Chondrocyte (in vitro differentiated cells): ENCODE measurements at regions not wholly inside any gene's neighbourhood (a gene's known extent, or its start where the extent isn't known, plus 50 kb on each side); places are given as distances from the start of the nearest gene placed in this dataset.

Source experiments
- DNase-seq: peaks from one replicate; pipeline ENCODE4 v3.0.0; 2021; ENCODE audit warnings: mixed read lengths, low spot score
- H3K27ac Mint-ChIP-seq: one replicate; pipeline ENCODE4 v1.8.0; 2021; ENCODE audit warnings: mild to moderate bottlenecking, moderate library complexity, mixed read lengths; ENCODE audit not compliant: unreplicated experiment
- H3K27me3 Mint-ChIP-seq: 2 replicates; pipeline ENCODE4 v1.8.0; 2021; ENCODE audit warnings: low read depth, mixed read lengths
- H3K36me3 Mint-ChIP-seq: 2 replicates; pipeline ENCODE4 v1.8.0; 2021; ENCODE audit warnings: low read depth, mixed read lengths
- H3K4me1 Mint-ChIP-seq: 2 replicates; pipeline ENCODE4 v1.8.0; 2021; ENCODE audit warnings: low read depth, mild to moderate bottlenecking, mixed read lengths
- H3K4me3 Mint-ChIP-seq: one replicate; pipeline ENCODE4 v1.8.0; 2021; ENCODE audit warnings: mild to moderate bottlenecking, moderate library complexity, mixed read lengths; ENCODE audit not compliant: unreplicated experiment
- H3K9me3 Mint-ChIP-seq: 2 replicates; pipeline ENCODE4 v1.8.0; 2021; ENCODE audit warnings: low read depth, mixed read lengths
- TF ChIP-seq, protein P1 (sequence below): fragments of 200-600 bp; sonication (generic); IDR thresholded peaks from 2 replicates; pipeline ENCODE4 v1.5.0; 2021; ENCODE audit warnings: antibody characterized with exemption, mild to moderate bottlenecking, moderate library complexity

DNA sequence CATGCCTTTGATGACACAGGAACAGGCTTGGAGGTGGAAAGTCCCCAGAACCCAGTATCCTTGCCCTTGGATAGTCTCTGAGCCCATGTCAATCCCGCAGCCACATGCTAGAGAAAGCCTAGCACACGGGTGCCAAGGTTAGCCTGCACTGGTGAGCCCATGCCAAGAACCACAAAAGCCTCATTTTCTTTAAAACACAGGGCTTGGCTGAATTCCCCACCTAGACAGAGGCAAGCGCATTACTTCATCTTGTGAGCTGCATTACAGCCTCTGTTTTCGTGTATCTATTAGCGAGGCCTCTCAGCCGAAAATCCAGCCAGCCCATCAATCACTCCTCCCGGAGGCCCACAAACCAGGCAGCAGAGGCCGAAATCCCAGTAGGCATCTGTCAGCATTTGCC lies 314.9 kb upstream of the AUTS2 start:
- Mint-ChIP-seq H3K27ac (no peak overlapping the region), H3K9me3 (peaks cover 4% of the 10 kb centered on the region), H3K4me1 (peaks cover 11% of the 10 kb centered on the region), H3K36me3 (no peaks in the 10 kb centered on the region), H3K4me3 (no peak overlapping the region), H3K27me3 (peaks cover 3% of the 10 kb centered on the region)
- TF ChIP-seq, protein P1, sequence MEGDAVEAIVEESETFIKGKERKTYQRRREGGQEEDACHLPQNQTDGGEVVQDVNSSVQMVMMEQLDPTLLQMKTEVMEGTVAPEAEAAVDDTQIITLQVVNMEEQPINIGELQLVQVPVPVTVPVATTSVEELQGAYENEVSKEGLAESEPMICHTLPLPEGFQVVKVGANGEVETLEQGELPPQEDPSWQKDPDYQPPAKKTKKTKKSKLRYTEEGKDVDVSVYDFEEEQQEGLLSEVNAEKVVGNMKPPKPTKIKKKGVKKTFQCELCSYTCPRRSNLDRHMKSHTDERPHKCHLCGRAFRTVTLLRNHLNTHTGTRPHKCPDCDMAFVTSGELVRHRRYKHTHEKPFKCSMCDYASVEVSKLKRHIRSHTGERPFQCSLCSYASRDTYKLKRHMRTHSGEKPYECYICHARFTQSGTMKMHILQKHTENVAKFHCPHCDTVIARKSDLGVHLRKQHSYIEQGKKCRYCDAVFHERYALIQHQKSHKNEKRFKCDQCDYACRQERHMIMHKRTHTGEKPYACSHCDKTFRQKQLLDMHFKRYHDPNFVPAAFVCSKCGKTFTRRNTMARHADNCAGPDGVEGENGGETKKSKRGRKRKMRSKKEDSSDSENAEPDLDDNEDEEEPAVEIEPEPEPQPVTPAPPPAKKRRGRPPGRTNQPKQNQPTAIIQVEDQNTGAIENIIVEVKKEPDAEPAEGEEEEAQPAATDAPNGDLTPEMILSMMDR: no peak
- no peak for DNase-seq

DNA sequence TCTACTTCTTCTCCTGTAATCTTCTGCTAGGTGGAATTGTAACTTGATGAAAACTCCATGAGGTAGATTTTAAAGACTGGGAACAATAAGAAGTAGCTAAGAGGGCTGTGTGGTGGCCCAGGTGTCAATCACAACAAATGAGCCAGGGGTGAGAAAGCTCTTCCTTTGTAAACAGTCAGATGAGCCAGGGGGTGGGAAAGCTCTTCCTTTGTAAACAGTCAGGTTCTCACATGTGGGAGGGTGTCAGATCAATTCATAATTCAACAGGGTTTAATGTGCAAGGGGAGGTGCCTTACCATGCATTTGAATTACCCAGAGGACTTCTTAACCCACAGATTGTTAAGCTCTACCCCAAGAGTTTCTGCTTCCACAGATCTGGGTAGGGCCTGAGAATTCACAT lies 312.4 kb upstream of the AUTS2 start:
- H3K27ac Mint-ChIP-seq: no peak overlapping the region
- TF ChIP-seq, protein P1: no peak
- no peak for DNase-seq
- no peak overlapping the region for H3K4me3 Mint-ChIP-seq
- H3K36me3 Mint-ChIP-seq: no peaks in the 10 kb centered on the region
- no peaks in the 10 kb centered on the region for H3K27me3 Mint-ChIP-seq
- peaks cover 4% of the 10 kb centered on the region for H3K9me3 Mint-ChIP-seq
- H3K4me1 Mint-ChIP-seq: peaks cover 11% of the 10 kb centered on the region

DNA sequence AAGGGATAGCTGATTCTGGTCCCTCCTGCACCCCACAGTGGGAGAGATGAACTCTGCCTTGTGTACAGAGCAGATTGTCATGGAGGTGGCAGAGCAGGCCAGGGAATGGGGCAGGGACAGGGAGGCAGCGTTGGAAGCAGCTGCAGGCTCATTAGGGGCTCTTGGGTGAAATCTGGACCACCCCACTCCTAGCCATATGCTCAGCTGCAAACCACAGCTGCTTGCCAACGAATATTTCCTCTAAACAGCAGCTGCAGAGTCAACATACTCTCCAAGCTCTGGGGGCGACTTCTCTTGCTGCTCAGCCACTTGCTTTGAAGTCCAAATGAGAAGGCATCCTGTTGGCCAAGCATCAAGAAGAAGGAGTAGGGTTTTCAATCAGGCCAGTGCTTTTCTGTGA lies 302.3 kb upstream of the AUTS2 start:
- peaks cover 5% of the 10 kb centered on the region for H3K9me3 Mint-ChIP-seq
- peaks cover 4% of the 10 kb centered on the region for H3K36me3 Mint-ChIP-seq
- no peak overlapping the region for H3K27ac Mint-ChIP-seq
- H3K4me1 Mint-ChIP-seq: no peaks in the 10 kb centered on the region
- DNase-seq: no peak
- TF ChIP-seq, protein P1: no peak
- peaks cover 7% of the 10 kb centered on the region for H3K27me3 Mint-ChIP-seq
- no peak overlapping the region for H3K4me3 Mint-ChIP-seq

DNA sequence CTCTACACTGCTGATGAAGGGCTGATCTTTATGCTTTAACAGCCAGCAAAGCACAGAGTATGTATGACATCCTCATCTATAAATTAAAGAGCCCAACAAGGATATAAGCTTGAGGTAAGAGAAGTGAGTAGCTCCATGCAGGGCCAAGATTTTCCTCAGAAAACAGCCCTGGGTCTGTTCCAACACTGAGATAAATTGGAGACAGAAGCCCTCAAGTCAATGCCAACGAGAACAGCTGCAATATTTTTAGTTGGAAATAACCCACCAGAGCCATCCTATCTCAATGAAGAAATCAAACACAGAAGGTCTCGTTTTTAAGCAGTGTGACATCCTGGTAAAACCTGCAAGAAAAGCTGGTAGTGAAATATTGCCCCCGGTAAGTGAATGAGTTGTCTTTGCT lies 297.0 kb upstream of the AUTS2 start:
- Mint-ChIP-seq H3K27ac (no peak overlapping the region), H3K27me3 (peaks cover 6% of the 10 kb centered on the region), H3K9me3 (peaks cover 6% of the 10 kb centered on the region), H3K4me1 (no peaks in the 10 kb centered on the region), H3K4me3 (no peak overlapping the region), H3K36me3 (no peaks in the 10 kb centered on the region)
- TF ChIP-seq, protein P1: no peak
- no peak for DNase-seq

DNA sequence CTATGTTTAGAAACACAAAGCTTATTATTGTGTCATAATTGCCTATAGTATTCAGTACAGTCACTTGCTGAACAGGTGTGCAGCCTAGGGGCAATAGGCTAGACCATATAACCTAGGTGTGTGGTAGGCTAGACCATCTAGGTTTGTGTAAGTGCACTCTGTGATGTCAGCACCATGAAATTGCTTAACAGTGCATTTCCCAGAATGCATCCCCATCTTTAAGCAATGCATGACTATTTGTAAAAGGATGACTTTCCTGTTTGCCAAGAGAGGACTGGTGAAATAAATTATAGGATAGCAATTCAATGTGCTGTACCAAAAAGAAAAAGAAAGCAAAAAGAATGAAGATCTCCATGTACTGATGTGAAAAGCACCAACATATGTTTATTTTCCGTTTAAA lies 288.7 kb upstream of the AUTS2 start:
- H3K9me3 Mint-ChIP-seq: peaks cover 6% of the 10 kb centered on the region
- H3K4me1 Mint-ChIP-seq: no peaks in the 10 kb centered on the region
- TF ChIP-seq, protein P1: no peak
- no peaks in the 10 kb centered on the region for H3K36me3 Mint-ChIP-seq
- no peak overlapping the region for H3K4me3 Mint-ChIP-seq
- H3K27me3 Mint-ChIP-seq: peaks cover 7% of the 10 kb centered on the region
- DNase-seq: no peak
- H3K27ac Mint-ChIP-seq: no peak overlapping the region
